ENCODE measurements at regions not wholly inside any gene's neighbourhood (a gene's known extent, or its start where the extent isn't known, plus 50 kb on each side); places are given as distances from the start of the nearest gene placed in this dataset.

DNA sequence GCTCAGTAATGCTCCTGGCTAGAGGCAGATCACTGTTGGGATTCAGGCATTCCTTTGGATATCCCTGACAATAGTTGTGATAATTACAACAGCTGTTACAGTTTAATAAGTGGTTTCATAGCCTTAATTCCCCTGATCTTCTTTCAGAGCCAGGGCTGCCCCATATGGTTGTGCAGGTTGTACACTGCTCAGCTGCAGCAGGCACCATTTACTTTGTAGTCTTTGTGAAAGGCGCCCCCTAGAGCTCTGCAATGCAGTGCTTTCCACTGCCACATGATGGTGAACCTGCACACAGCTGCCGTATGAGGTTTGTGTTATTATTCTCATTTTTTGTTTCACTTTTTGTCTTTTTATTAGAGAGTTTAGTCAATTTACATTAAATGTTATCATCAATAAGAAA is 239.1 kb downstream of the KCNS3 start:
- Histone ChIP-seq H3K4me2 (no peak overlapping the region), H3K36me3 (ENCODE audit: low read depth) (no peaks in the 10 kb centered on the region), H3K9me2 (ENCODE audit: insufficient read depth) (no peaks in the 10 kb centered on the region), H3F3A (ENCODE audit: insufficient read depth, low read depth) (no peaks in the 10 kb centered on the region), H3K4me1 (replicated peaks; ENCODE audit: insufficient read depth) (no peaks in the 10 kb centered on the region), H4K20me1 (ENCODE audit: insufficient read depth) (no peaks in the 10 kb centered on the region), H2AFZ (no peak overlapping the region), H3K79me2 (ENCODE audit: low read depth) (no peaks in the 10 kb centered on the region), H3K4me3 (no peak overlapping the region), H3K27me3 (ENCODE audit: insufficient read depth, low read depth) (no peaks in the 10 kb centered on the region), H3K27ac (no peak overlapping the region), H3K9me3 (ENCODE audit: insufficient read depth, low read depth) (no peaks in the 10 kb centered on the region)
- TF ChIP-seq, protein P1, sequence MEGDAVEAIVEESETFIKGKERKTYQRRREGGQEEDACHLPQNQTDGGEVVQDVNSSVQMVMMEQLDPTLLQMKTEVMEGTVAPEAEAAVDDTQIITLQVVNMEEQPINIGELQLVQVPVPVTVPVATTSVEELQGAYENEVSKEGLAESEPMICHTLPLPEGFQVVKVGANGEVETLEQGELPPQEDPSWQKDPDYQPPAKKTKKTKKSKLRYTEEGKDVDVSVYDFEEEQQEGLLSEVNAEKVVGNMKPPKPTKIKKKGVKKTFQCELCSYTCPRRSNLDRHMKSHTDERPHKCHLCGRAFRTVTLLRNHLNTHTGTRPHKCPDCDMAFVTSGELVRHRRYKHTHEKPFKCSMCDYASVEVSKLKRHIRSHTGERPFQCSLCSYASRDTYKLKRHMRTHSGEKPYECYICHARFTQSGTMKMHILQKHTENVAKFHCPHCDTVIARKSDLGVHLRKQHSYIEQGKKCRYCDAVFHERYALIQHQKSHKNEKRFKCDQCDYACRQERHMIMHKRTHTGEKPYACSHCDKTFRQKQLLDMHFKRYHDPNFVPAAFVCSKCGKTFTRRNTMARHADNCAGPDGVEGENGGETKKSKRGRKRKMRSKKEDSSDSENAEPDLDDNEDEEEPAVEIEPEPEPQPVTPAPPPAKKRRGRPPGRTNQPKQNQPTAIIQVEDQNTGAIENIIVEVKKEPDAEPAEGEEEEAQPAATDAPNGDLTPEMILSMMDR (conservative IDR thresholded peaks at IDR 0.05): peak; percentile 77
- TF ChIP-seq EZH2 (IDR thresholded peaks at IDR 0.05; ENCODE audit: low read depth): no peak
- ChIA-PET CTCF (interaction anchor here (0.7 to 1.4 kb wide), 4 partner anchors 238 to 1469 kb away, joined by 3 to 5 read pairs (median 3); no protein-coding TSS in a partner anchor), POLR2A (ENCODE audit: unreplicated experiment) (no interaction called here)
- DNase-seq: peak in 1 of 2 experiments; percentile 47
- BruUV-seq (replicated peaks): no TSS peak
- intact Hi-C loops (cut with micrococcal nuclease; ENCODE audit: unreplicated experiment): loop anchor here (1.0 to 5.0 kb wide), 2 partner anchors 140 to 266 kb away; no protein-coding TSS in a partner anchor

DNA sequence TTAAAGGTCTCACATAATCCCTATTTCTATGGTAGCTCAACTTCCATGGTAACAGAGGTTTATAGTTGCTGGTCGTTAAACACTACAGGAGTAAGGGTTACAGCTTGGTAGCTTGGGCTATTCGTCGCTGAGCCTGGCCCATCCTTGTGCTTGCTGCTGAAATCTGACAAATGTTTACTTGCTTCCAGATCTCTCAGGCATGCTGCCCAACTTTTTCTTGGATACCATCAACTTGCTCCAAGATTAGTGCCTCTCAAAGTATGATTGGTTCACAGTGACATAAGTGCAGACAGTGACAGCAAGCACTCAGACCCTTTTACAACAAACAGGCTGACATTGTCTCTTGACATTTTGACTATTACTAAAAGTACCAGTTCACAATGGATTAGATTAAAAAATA is 231.8 kb downstream of the KCNS3 start:
- Histone ChIP-seq H3K36me3 (ENCODE audit: low read depth) (no peaks in the 10 kb centered on the region), H3K9me3 (ENCODE audit: insufficient read depth, low read depth) (no peaks in the 10 kb centered on the region), H4K20me1 (ENCODE audit: insufficient read depth) (no peaks in the 10 kb centered on the region), H3K4me3 (no peak overlapping the region), H3K4me2 (no peak overlapping the region), H3K27me3 (ENCODE audit: insufficient read depth, low read depth) (no peaks in the 10 kb centered on the region), H3K79me2 (ENCODE audit: low read depth) (no peaks in the 10 kb centered on the region), H3K27ac (no peak overlapping the region), H2AFZ (no peak overlapping the region), H3K9me2 (ENCODE audit: insufficient read depth) (no peaks in the 10 kb centered on the region), H3K4me1 (replicated peaks; ENCODE audit: insufficient read depth) (no peaks in the 10 kb centered on the region), H3F3A (ENCODE audit: insufficient read depth, low read depth) (no peaks in the 10 kb centered on the region)
- ChIA-PET POLR2A (ENCODE audit: unreplicated experiment) (no interaction called here), CTCF (no interaction called here)
- intact Hi-C loops (cut with micrococcal nuclease; ENCODE audit: unreplicated experiment): no loop called here
- no TSS peak for BruUV-seq (replicated peaks)
- no peak for TF ChIP-seq EZH2 (IDR thresholded peaks at IDR 0.05; ENCODE audit: low read depth)
- TF ChIP-seq, protein P1 (conservative IDR thresholded peaks at IDR 0.05): no peak
- no peak for DNase-seq

DNA sequence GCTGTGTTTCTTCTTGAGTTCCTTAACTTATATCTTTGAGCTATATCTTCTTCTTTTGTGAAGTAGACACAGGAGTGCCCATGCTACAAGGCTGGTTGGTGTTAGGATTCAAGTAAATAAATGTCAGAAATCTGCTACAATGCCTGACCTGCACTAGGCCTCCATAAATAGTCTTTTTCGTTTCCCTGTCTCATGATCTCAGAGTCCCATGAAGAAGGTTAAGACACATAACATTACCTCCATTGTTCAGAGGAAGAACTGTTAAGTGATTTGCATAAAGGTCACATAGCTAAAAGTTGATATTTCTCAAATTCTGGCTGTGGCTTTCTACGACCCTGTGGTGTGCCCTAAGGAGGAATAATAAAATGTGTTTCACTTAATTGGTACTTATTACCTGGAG is 228.4 kb downstream of the KCNS3 start:
- Histone ChIP-seq H3F3A (ENCODE audit: insufficient read depth, low read depth) (no peaks in the 10 kb centered on the region), H4K20me1 (ENCODE audit: insufficient read depth) (no peaks in the 10 kb centered on the region), H2AFZ (no peak overlapping the region), H3K36me3 (ENCODE audit: low read depth) (no peaks in the 10 kb centered on the region), H3K27me3 (ENCODE audit: insufficient read depth, low read depth) (no peaks in the 10 kb centered on the region), H3K9me2 (ENCODE audit: insufficient read depth) (no peaks in the 10 kb centered on the region), H3K27ac (no peak overlapping the region), H3K4me1 (replicated peaks; ENCODE audit: insufficient read depth) (0 out of 2 replicates have a peak, but pooled peaks cover 3% of the 10 kb centered on the region), H3K79me2 (ENCODE audit: low read depth) (no peaks in the 10 kb centered on the region), H3K4me2 (no peak overlapping the region), H3K4me3 (no peak overlapping the region), H3K9me3 (ENCODE audit: insufficient read depth, low read depth) (no peaks in the 10 kb centered on the region)
- ChIA-PET CTCF (no interaction called here), POLR2A (ENCODE audit: unreplicated experiment) (no interaction called here)
- BruUV-seq (replicated peaks): no TSS peak
- no peak for DNase-seq
- intact Hi-C loops (cut with micrococcal nuclease; ENCODE audit: unreplicated experiment): no loop called here
- TF ChIP-seq, protein P1 (conservative IDR thresholded peaks at IDR 0.05): no peak
- no peak for TF ChIP-seq EZH2 (IDR thresholded peaks at IDR 0.05; ENCODE audit: low read depth)

All from PC-9 (cell line).